GM23338 (cell line): ENCODE measurements at regions not wholly inside any gene's neighbourhood (a gene's known extent, or its start where the extent isn't known, plus 50 kb on each side); places are given as distances from the start of the nearest gene placed in this dataset.

Experiments
- ATAC-seq: fragments of 200-7000 bp; cut with Tn5 transposase; 3 replicates; pipeline ENCODE4 v1.9.1; 2020
- DNase-seq: peaks from one replicate; pipeline ENCODE4 v3.0.0-alpha.2; 2015; ENCODE audit warnings: low spot score
- H2AFZ ChIP-seq: fragments of 200-600 bp; sonication (generic); 2 replicates; pipeline ENCODE4 v1.8.0; 2016; ENCODE audit warnings: antibody characterized with exemption, mild to moderate bottlenecking, moderate library complexity
- H3F3A ChIP-seq: fragments of 200-600 bp; sonication (generic); replicated peaks from 2 replicates; pipeline ENCODE4 v1.8.0; 2017; ENCODE audit warnings: antibody characterized with exemption, mixed run types, low read depth
- H3K27ac ChIP-seq: fragments of 200-600 bp; sonication (generic); 2 replicates; pipeline ENCODE4 v1.6.1; 2016; ENCODE audit warnings: low read depth
- H3K27me3 ChIP-seq: fragments of 200-600 bp; sonication (generic); 2 replicates; pipeline ENCODE4 v1.8.0; 2016; ENCODE audit warnings: mild to moderate bottlenecking, mixed run types, moderate library complexity; ENCODE audit not compliant: insufficient read depth
- H3K36me3 ChIP-seq: fragments of 200-600 bp; sonication (generic); 2 replicates; pipeline ENCODE4 v1.8.0; 2016; ENCODE audit warnings: mild to moderate bottlenecking; ENCODE audit not compliant: insufficient read depth
- H3K4me1 ChIP-seq: fragments of 200-600 bp; sonication (generic); 2 replicates; pipeline ENCODE4 v1.8.0; 2016; ENCODE audit warnings: mild to moderate bottlenecking, moderate library complexity; ENCODE audit not compliant: insufficient read depth
- H3K4me2 ChIP-seq: fragments of 200-600 bp; sonication (generic); 2 replicates; pipeline ENCODE4 v1.7.1; 2017; ENCODE audit warnings: mixed run types
- H3K4me3 ChIP-seq: fragments of 200-600 bp; sonication (generic); 2 replicates; pipeline ENCODE4 v1.6.1; 2016; ENCODE audit warnings: mixed run types
- H3K79me2 ChIP-seq: fragments of 200-600 bp; sonication (generic); replicated peaks from 2 replicates; pipeline ENCODE4 v1.8.0; 2017; ENCODE audit warnings: mild to moderate bottlenecking; ENCODE audit not compliant: insufficient read depth
- H3K9me2 ChIP-seq: fragments of 200-600 bp; sonication (generic); 2 replicates; pipeline ENCODE4 v1.8.0; 2017; ENCODE audit not compliant: insufficient read depth
- H4K20me1 ChIP-seq: fragments of 200-600 bp; sonication (generic); replicated peaks from 2 replicates; pipeline ENCODE4 v1.8.0; 2017; ENCODE audit warnings: mild to moderate bottlenecking; ENCODE audit not compliant: insufficient read depth
- H3K27ac Mint-ChIP-seq: 2 replicates; pipeline ENCODE4 v1.8.0; 2020; ENCODE audit warnings: inconsistent platforms, mild to moderate bottlenecking, moderate library complexity, mixed read lengths
- H3K27me3 Mint-ChIP-seq: 3 replicates; pipeline ENCODE4 v1.8.0; 2022; ENCODE audit warnings: low read depth, mild to moderate bottlenecking, moderate library complexity, mixed read lengths, inconsistent platforms; ENCODE audit not compliant: insufficient read depth, poor library complexity
- H3K36me3 Mint-ChIP-seq: 3 replicates; pipeline ENCODE4 v1.8.0; 2021; ENCODE audit warnings: low read depth, mild to moderate bottlenecking, inconsistent platforms, moderate library complexity, mixed read lengths
- H3K4me1 Mint-ChIP-seq: 3 replicates; pipeline ENCODE4 v1.8.0; 2020; ENCODE audit warnings: mild to moderate bottlenecking, inconsistent platforms, mixed read lengths
- H3K4me3 Mint-ChIP-seq: 3 replicates; pipeline ENCODE4 v1.8.0; 2021; ENCODE audit warnings: moderate library complexity, mild to moderate bottlenecking, inconsistent platforms, mixed read lengths
- H3K9me3 Mint-ChIP-seq: 3 replicates; pipeline ENCODE4 v1.8.0; 2020; ENCODE audit warnings: moderate library complexity, mild to moderate bottlenecking, inconsistent platforms, mixed read lengths
- EZH2 ChIP-seq: fragments of 200-600 bp; sonication (generic); IDR thresholded peaks from one replicate; pipeline ENCODE4 v1.8.0; 2017; ENCODE audit warnings: antibody characterized with exemption, mild to moderate bottlenecking, low read depth; ENCODE audit not compliant: unreplicated experiment
- EZH2phosphoT487 ChIP-seq: fragments of 200-600 bp; sonication (generic); IDR thresholded peaks from one replicate; pipeline ENCODE4 v1.8.1; 2018; ENCODE audit warnings: antibody characterized with exemption; ENCODE audit not compliant: unreplicated experiment
- POLR2AphosphoS5 ChIP-seq: IDR thresholded peaks from 2 replicates; pipeline ENCODE4 v1.6.1; 2016; ENCODE audit warnings: antibody characterized with exemption, low read depth
- STAT1 ChIP-seq: IDR thresholded peaks from one replicate; pipeline ENCODE4 v1.6.1; 2016; ENCODE audit warnings: antibody characterized with exemption; ENCODE audit not compliant: unreplicated experiment
- ZNF114 ChIP-seq: fragments of 250-450 bp; sonication (Bioruptor Pico); IDR thresholded peaks from 2 replicates; pipeline ENCODE4 v1.5.0; 2020; ENCODE audit warnings: mild to moderate bottlenecking, moderate library complexity
- ZNF331 ChIP-seq: fragments of 250-450 bp; sonication (Bioruptor Pico); IDR thresholded peaks from 2 replicates; pipeline ENCODE4 v1.5.0; 2020; ENCODE audit warnings: low read depth, mild to moderate bottlenecking, moderate library complexity
- TF ChIP-seq, protein P1 (sequence below): IDR thresholded peaks from one replicate; pipeline ENCODE4 v1.6.1; 2018; ENCODE audit warnings: antibody characterized with exemption; ENCODE audit not compliant: unreplicated experiment
- TF ChIP-seq, protein P2 (sequence below): IDR thresholded peaks from 2 replicates; pipeline ENCODE4 v1.6.1; 2016; ENCODE audit warnings: antibody characterized with exemption
- TF ChIP-seq, protein P3 (sequence below), 2 experiments: fragments of 200-600 bp in 1 of 2; sonication (generic) in 1 of 2; conservative IDR thresholded peaks; 2 replicates each; pipeline versions ENCODE4 v1.5.1 to v1.6.1; 2016 to 2017; ENCODE audit warnings: antibody characterized with exemption in 2 of 2, low read depth in 2 of 2, mild to moderate bottlenecking in 2 of 2, moderate library complexity in 1 of 2

DNA sequence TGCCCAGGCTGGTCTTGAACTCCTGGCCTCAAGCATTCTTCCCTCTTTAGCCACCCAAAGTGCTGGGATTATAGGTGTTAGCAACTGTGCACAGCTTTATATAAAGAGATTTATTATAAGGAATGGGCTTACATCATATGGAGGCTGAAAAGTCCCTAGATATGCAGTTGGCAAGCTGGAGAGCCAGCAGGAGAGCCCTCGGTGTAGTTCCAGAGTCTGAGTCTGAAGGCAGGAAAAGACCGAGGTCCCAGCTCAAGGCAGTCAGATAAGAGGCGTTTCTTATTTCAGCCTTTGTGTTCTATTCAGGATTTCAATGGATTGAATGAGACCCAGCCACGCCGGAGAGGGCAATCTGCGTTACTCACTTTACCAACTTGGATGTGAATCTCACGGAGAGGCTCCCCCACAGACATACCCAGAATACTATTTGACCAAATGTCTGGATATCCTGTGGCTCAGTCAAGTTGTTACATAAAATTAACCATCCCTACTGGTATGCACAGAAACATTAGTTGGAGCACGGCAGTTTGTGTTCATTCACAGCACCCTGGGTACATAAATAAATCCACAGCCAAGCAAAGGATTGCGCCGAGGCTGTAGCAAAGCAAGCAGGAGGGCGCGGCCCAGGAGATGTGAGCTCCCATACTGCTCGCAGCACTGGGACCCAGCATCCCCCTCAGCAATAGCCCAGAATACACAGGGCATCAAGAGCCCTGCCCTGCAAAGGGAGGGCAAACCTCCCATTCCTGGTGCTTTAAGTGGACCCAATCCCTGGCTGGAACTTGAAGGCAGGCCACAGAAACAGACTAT, 158.4 kb upstream of the ZNF32 start:
- Mint-ChIP-seq H3K36me3 (no peaks in the 10 kb centered on the region), H3K9me3 (no peaks in the 10 kb centered on the region), H3K27me3 (peaks cover 2% of the 10 kb centered on the region), H3K4me1 (peaks cover 3% of the 10 kb centered on the region; the same call in 2 of the 3 replicates), H3K4me3 (no peak overlapping the region), H3K27ac (no peak overlapping the region)
- TF ChIP-seq ZNF114 (CRISPR knock-in tag): no peak
- no peak for TF ChIP-seq EZH2phosphoT487
- TF ChIP-seq, protein P1, sequence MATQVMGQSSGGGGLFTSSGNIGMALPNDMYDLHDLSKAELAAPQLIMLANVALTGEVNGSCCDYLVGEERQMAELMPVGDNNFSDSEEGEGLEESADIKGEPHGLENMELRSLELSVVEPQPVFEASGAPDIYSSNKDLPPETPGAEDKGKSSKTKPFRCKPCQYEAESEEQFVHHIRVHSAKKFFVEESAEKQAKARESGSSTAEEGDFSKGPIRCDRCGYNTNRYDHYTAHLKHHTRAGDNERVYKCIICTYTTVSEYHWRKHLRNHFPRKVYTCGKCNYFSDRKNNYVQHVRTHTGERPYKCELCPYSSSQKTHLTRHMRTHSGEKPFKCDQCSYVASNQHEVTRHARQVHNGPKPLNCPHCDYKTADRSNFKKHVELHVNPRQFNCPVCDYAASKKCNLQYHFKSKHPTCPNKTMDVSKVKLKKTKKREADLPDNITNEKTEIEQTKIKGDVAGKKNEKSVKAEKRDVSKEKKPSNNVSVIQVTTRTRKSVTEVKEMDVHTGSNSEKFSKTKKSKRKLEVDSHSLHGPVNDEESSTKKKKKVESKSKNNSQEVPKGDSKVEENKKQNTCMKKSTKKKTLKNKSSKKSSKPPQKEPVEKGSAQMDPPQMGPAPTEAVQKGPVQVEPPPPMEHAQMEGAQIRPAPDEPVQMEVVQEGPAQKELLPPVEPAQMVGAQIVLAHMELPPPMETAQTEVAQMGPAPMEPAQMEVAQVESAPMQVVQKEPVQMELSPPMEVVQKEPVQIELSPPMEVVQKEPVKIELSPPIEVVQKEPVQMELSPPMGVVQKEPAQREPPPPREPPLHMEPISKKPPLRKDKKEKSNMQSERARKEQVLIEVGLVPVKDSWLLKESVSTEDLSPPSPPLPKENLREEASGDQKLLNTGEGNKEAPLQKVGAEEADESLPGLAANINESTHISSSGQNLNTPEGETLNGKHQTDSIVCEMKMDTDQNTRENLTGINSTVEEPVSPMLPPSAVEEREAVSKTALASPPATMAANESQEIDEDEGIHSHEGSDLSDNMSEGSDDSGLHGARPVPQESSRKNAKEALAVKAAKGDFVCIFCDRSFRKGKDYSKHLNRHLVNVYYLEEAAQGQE: no peak
- DNase-seq (no peak), ATAC-seq (no peak; the same call in 2 of the 3 replicates)
- Histone ChIP-seq H2AFZ (peak overlapping the region; percentile 18; the same call in 1 of the 2 replicates), H3K79me2 (no peaks in the 10 kb centered on the region), H3K27me3 (no peaks in the 10 kb centered on the region), H3F3A (no peaks in the 10 kb centered on the region), H3K9me2 (no peaks in the 10 kb centered on the region), H3K4me3 (no peak overlapping the region), H3K27ac (no peak overlapping the region), H3K4me2 (no peak overlapping the region), H3K4me1 (no peaks in the 10 kb centered on the region), H3K36me3 (no peaks in the 10 kb centered on the region), H4K20me1 (no peaks in the 10 kb centered on the region)

DNA sequence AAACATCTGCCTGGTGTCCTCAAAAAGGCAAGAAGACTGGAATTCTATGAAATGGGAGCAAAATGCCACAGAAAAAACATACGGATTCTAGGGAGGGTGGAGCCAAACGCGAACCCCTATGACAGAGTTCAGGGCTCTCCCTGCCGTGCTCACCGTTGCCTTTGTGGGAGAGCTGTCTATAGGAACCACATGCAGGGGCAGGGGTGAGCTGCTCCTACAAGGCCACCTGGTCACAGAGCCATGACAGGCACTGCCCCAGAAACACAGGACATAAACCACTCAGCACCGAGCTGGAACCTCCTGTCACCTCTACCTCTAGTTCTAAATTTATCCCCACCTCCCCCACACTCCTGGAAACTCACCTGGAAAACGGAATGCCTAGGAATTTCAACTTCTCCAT, 155.1 kb upstream of the ZNF32 start:
- Histone ChIP-seq H3K4me3 (no peak overlapping the region), H3K4me1 (no peaks in the 10 kb centered on the region), H3K27ac (no peak overlapping the region), H3K9me2 (no peaks in the 10 kb centered on the region), H3K4me2 (no peak overlapping the region; the same call in 1 of the 2 replicates), H3K36me3 (no peaks in the 10 kb centered on the region), H4K20me1 (no peaks in the 10 kb centered on the region), H2AFZ (peak overlapping the region; percentile 80; the same call in 1 of the 2 replicates), H3K79me2 (no peaks in the 10 kb centered on the region), H3F3A (no peaks in the 10 kb centered on the region), H3K27me3 (no peaks in the 10 kb centered on the region)
- ATAC-seq (peak; percentile 41), DNase-seq (peak; percentile 33)
- Mint-ChIP-seq H3K27ac (no peak overlapping the region), H3K27me3 (peaks cover 2% of the 10 kb centered on the region), H3K4me3 (no peak overlapping the region), H3K36me3 (no peaks in the 10 kb centered on the region), H3K9me3 (no peaks in the 10 kb centered on the region), H3K4me1 (peaks cover 3% of the 10 kb centered on the region; the same call in 2 of the 3 replicates)
- TF ChIP-seq, protein P2, sequence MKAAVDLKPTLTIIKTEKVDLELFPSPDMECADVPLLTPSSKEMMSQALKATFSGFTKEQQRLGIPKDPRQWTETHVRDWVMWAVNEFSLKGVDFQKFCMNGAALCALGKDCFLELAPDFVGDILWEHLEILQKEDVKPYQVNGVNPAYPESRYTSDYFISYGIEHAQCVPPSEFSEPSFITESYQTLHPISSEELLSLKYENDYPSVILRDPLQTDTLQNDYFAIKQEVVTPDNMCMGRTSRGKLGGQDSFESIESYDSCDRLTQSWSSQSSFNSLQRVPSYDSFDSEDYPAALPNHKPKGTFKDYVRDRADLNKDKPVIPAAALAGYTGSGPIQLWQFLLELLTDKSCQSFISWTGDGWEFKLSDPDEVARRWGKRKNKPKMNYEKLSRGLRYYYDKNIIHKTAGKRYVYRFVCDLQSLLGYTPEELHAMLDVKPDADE: no peak
- TF ChIP-seq EZH2: no peak
- no peak for TF ChIP-seq EZH2phosphoT487
- TF ChIP-seq STAT1: no peak
- TF ChIP-seq, protein P3, sequence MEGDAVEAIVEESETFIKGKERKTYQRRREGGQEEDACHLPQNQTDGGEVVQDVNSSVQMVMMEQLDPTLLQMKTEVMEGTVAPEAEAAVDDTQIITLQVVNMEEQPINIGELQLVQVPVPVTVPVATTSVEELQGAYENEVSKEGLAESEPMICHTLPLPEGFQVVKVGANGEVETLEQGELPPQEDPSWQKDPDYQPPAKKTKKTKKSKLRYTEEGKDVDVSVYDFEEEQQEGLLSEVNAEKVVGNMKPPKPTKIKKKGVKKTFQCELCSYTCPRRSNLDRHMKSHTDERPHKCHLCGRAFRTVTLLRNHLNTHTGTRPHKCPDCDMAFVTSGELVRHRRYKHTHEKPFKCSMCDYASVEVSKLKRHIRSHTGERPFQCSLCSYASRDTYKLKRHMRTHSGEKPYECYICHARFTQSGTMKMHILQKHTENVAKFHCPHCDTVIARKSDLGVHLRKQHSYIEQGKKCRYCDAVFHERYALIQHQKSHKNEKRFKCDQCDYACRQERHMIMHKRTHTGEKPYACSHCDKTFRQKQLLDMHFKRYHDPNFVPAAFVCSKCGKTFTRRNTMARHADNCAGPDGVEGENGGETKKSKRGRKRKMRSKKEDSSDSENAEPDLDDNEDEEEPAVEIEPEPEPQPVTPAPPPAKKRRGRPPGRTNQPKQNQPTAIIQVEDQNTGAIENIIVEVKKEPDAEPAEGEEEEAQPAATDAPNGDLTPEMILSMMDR (conservative IDR thresholded peaks at IDR 0.05; ENCODE audit: low read depth in 2 of 2): no peak
- TF ChIP-seq ZNF331: no peak
- no peak for TF ChIP-seq POLR2AphosphoS5
- TF ChIP-seq, protein P1: no peak
